HEK293 (cell line): ENCODE measurements at regions not wholly inside any gene's neighbourhood (a gene's known extent, or its start where the extent isn't known, plus 50 kb on each side); places are given as distances from the start of the nearest gene placed in this dataset.

Experiments used
- BCL11B ChIP-seq: fragments of 450-650 bp; formaldehyde crosslinking; IDR thresholded peaks from 2 replicates; pipeline ENCODE4 v1.5.1; 2016; ENCODE audit warnings: low read depth, missing biosample characterization, missing genetic modification characterization
- GLI4 ChIP-seq: fragments of 450-650 bp; formaldehyde crosslinking; IDR thresholded peaks from 2 replicates; pipeline ENCODE4 v1.5.1; 2016; ENCODE audit warnings: missing biosample characterization, missing genetic modification characterization
- KLF10 ChIP-seq: fragments of 450-650 bp; IDR thresholded peaks from 2 replicates; pipeline ENCODE4 v1.5.1; 2018; ENCODE audit warnings: missing biosample characterization, mild to moderate bottlenecking, missing genetic modification characterization
- ZNF112 ChIP-seq: fragments of 450-650 bp; formaldehyde crosslinking; IDR thresholded peaks from 2 replicates; pipeline ENCODE4 v1.5.0; 2017; ENCODE audit warnings: missing biosample characterization, missing genetic modification characterization
- ZNF549 ChIP-seq: fragments of 450-650 bp; IDR thresholded peaks from 2 replicates; pipeline ENCODE4 v1.5.1; 2018; ENCODE audit warnings: missing biosample characterization, missing genetic modification characterization, mild to moderate bottlenecking, inconsistent platforms, moderate library complexity
- ZNF830 ChIP-seq: fragments of 450-650 bp; IDR thresholded peaks from 2 replicates; pipeline ENCODE4 v1.5.0; 2018; ENCODE audit warnings: missing biosample characterization, missing genetic modification characterization, low read depth, mild to moderate bottlenecking, moderate library complexity
- ZSCAN30 ChIP-seq: fragments of 450-650 bp; IDR thresholded peaks from 2 replicates; pipeline ENCODE4 v1.5.1; 2018; ENCODE audit warnings: missing biosample characterization, mild to moderate bottlenecking, missing genetic modification characterization, moderate library complexity
- TF ChIP-seq, protein P1 (sequence below): fragments of 450-650 bp; formaldehyde crosslinking; IDR thresholded peaks from 2 replicates; pipeline ENCODE4 v1.5.1; 2016; ENCODE audit warnings: missing biosample characterization, missing genetic modification characterization
- TF ChIP-seq, protein P2 (sequence below): fragments of 450-650 bp; formaldehyde crosslinking; IDR thresholded peaks from 2 replicates; pipeline ENCODE4 v1.5.1; 2016; ENCODE audit warnings: missing biosample characterization, missing genetic modification characterization, low read depth

DNA sequence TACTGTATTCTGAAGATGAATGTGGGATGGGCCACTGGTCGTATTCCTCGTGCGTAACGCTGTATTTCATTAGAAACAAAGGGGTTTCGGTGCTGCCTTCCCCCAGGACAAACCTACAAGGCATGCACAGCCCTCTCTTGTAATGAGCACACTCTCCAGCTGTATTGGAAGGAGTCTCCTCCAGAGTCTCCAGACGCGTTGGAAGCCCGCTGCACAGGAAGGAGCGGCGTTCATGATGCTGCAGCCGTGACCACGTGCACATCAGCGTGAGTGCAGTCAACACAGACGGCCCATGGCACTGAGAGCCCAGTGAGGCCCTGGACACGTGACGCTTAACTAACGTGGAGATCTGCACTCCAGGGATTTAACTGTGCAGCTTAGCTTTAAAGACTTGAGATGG is 209.0 kb upstream of the IRX1 start:
- TF ChIP-seq ZSCAN30 (tag by site-specific recombination) (no peak), ZNF112 (tag by site-specific recombination) (no peak), BCL11B (tag by site-specific recombination) (no peak), ZNF830 (no peak), KLF10 (tag by site-specific recombination) (no peak), ZNF549 (tag by site-specific recombination) (no peak), GLI4 (tag by site-specific recombination) (no peak)
- TF ChIP-seq, protein P1, sequence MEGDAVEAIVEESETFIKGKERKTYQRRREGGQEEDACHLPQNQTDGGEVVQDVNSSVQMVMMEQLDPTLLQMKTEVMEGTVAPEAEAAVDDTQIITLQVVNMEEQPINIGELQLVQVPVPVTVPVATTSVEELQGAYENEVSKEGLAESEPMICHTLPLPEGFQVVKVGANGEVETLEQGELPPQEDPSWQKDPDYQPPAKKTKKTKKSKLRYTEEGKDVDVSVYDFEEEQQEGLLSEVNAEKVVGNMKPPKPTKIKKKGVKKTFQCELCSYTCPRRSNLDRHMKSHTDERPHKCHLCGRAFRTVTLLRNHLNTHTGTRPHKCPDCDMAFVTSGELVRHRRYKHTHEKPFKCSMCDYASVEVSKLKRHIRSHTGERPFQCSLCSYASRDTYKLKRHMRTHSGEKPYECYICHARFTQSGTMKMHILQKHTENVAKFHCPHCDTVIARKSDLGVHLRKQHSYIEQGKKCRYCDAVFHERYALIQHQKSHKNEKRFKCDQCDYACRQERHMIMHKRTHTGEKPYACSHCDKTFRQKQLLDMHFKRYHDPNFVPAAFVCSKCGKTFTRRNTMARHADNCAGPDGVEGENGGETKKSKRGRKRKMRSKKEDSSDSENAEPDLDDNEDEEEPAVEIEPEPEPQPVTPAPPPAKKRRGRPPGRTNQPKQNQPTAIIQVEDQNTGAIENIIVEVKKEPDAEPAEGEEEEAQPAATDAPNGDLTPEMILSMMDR (tag by site-specific recombination): no peak
- TF ChIP-seq, protein P2, sequence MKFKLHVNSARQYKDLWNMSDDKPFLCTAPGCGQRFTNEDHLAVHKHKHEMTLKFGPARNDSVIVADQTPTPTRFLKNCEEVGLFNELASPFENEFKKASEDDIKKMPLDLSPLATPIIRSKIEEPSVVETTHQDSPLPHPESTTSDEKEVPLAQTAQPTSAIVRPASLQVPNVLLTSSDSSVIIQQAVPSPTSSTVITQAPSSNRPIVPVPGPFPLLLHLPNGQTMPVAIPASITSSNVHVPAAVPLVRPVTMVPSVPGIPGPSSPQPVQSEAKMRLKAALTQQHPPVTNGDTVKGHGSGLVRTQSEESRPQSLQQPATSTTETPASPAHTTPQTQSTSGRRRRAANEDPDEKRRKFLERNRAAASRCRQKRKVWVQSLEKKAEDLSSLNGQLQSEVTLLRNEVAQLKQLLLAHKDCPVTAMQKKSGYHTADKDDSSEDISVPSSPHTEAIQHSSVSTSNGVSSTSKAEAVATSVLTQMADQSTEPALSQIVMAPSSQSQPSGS (tag by site-specific recombination): no peak
